GM12878 (cell line): ENCODE measurements at regions not wholly inside any gene's neighbourhood (a gene's known extent, or its start where the extent isn't known, plus 50 kb on each side); places are given as distances from the start of the nearest gene placed in this dataset.
A peak's percentile ranks its signal among the peaks of the same experiment; 100 is the strongest.

Experiments
- ATAC-seq: fragments of 200-7000 bp; cut with Tn5 transposase; 3 replicates; pipeline ENCODE4 v1.9.1; 2020; ENCODE audit warnings: mild to moderate bottlenecking, moderate library complexity
- BruUV-seq: library from RNA; stranded (reverse); fragments of 400-500 nt; replicated peaks from 2 replicates; lab custom pipeline; 2021; lab: Mats Ljungman, UMichigan
- CTCF ChIA-PET: fragments of 300-600 bp; sonication (Branson Sonifier 250); formaldehyde crosslinking; extraction: SDS; loops from one replicate; lab custom pipeline; 2021; ENCODE audit warnings: inconsistent platforms; lab: Yijun Ruan, JAX
- POLR2A ChIA-PET: fragments of 350-600 bp; formaldehyde crosslinking; extraction: SDS; loops from one replicate; lab custom pipeline; 2021; ENCODE audit warnings: inconsistent platforms; lab: Charles Lee
- RAD21 ChIA-PET: fragments of 300-600 bp; sonication (Branson Sonifier 250); formaldehyde crosslinking; loops from one replicate; lab custom pipeline; 2023; ENCODE audit warnings: antibody characterized with exemption; ENCODE audit not compliant: unreplicated experiment; lab: Charles Lee
- SMC1A ChIA-PET: fragments of 300-600 bp; sonication (Branson Sonifier 250); formaldehyde crosslinking; loops from one replicate; lab custom pipeline; 2023; ENCODE audit not compliant: unreplicated experiment, uncharacterized antibody; lab: Charles Lee
- DNase-seq: peaks from one replicate; pipeline ENCODE4 v3.0.0-alpha.2; 2011; ENCODE audit warnings: low read depth, low spot score
- FAIRE-seq: peaks from 3 replicates; lab custom pipeline; 2011; peaks lifted over from hg19 to GRCh38; lab: Jason Lieb, UNC
- H2AFZ ChIP-seq: 2 replicates; pipeline ENCODE4 v1.6.0; 2011; ENCODE audit warnings: low read depth, low read length, control low read depth; ENCODE audit not compliant: control insufficient read depth
- H3K27ac ChIP-seq: 2 replicates; pipeline ENCODE4 v1.5.1; 2011; ENCODE audit warnings: control low read depth; ENCODE audit not compliant: control insufficient read depth, insufficient read depth
- H3K27me3 ChIP-seq, 2 experiments: replicated peaks in 1 of 2; 2 replicates each; pipeline versions ENCODE4 v1.6.0 to v1.6.1; 2011; ENCODE audit warnings: low read length in 1 of 2; ENCODE audit not compliant: control insufficient read depth in 2 of 2, insufficient read depth in 2 of 2
- H3K36me3 ChIP-seq, 2 experiments: 2 replicates each; pipeline ENCODE4 v1.5.1; 2011; ENCODE audit warnings: low read length in 1 of 2; ENCODE audit not compliant: control insufficient read depth in 2 of 2, insufficient read depth in 2 of 2
- H3K4me1 ChIP-seq: 2 replicates; pipeline ENCODE4 v1.6.1; 2011; ENCODE audit warnings: mild to moderate bottlenecking, low read length, moderate library complexity, mixed read lengths; ENCODE audit not compliant: control insufficient read depth, insufficient read depth
- H3K4me2 ChIP-seq: 2 replicates; pipeline ENCODE4 v1.6.0; 2011; ENCODE audit warnings: control low read depth; ENCODE audit not compliant: control insufficient read depth, insufficient read depth
- H3K4me3 ChIP-seq: fragments of 200-600 bp; sonication (generic); 2 replicates; pipeline ENCODE4 v1.5.1; 2016
- H3K79me2 ChIP-seq: 2 replicates; pipeline ENCODE4 v1.6.0; 2011; ENCODE audit warnings: low read length; ENCODE audit not compliant: control insufficient read depth, insufficient read depth
- H3K9ac ChIP-seq: 2 replicates; pipeline ENCODE4 v1.8.0; 2011; ENCODE audit warnings: low read length, control low read depth, mixed read lengths; ENCODE audit not compliant: control insufficient read depth, insufficient read depth
- H3K9me3 ChIP-seq: replicated peaks from 3 replicates; pipeline ENCODE4 v1.5.1; 2011; ENCODE audit warnings: mild to moderate bottlenecking, low read length; ENCODE audit not compliant: control insufficient read depth, insufficient read depth
- H4K20me1 ChIP-seq: 2 replicates; pipeline ENCODE4 v1.6.0; 2011; ENCODE audit not compliant: control insufficient read depth, insufficient read depth
- BHLHE40 ChIP-seq, 2 experiments: fragments of 450-650 bp in 1 of 2; IDR thresholded peaks; 2 replicates each; pipeline ENCODE4 v1.6.1; 2011 to 2017; ENCODE audit warnings: low read depth in 2 of 2, borderline replicate concordance in 1 of 2, improper control_type of control experiment in 1 of 2, low read length in 1 of 2, mild to moderate bottlenecking in 1 of 2
- CHD1 ChIP-seq: IDR thresholded peaks from 2 replicates; pipeline ENCODE4 v1.6.1; 2012; ENCODE audit warnings: low read depth, low read length, improper control_type of control experiment
- EZH2 ChIP-seq: IDR thresholded peaks from 2 replicates; pipeline ENCODE4 v1.6.1; 2012; ENCODE audit warnings: low read depth, mild to moderate bottlenecking, control low read depth, inconsistent platforms, low read length, borderline replicate concordance; ENCODE audit not compliant: control insufficient read depth
- IRF3 ChIP-seq: fragments of 450-650 bp; IDR thresholded peaks from 2 replicates; pipeline ENCODE4 v1.6.1; 2014; ENCODE audit warnings: mild to moderate bottlenecking
- IRF4 ChIP-seq: IDR thresholded peaks from 2 replicates; pipeline ENCODE4 v1.6.1; 2011; ENCODE audit warnings: low read depth, low read length
- LARP7 ChIP-seq: fragments of 450-650 bp; IDR thresholded peaks from 2 replicates; pipeline ENCODE4 v1.6.1; 2017; ENCODE audit warnings: mild to moderate bottlenecking
- PKNOX1 ChIP-seq: fragments of 450-650 bp; IDR thresholded peaks from 2 replicates; pipeline ENCODE4 v1.6.1; 2016; ENCODE audit warnings: mild to moderate bottlenecking
- RAD21 ChIP-seq: IDR thresholded peaks from 2 replicates; pipeline ENCODE4 v1.6.1; 2011; ENCODE audit warnings: mild to moderate bottlenecking, low read depth, low read length, moderate library complexity; ENCODE audit not compliant: insufficient read depth
- RELA ChIP-seq: fragments of 450-650 bp; IDR thresholded peaks from 2 replicates; pipeline ENCODE4 v1.8.0; 2014; ENCODE audit warnings: borderline replicate concordance; ENCODE audit not compliant: partially characterized antibody
- RFX5 ChIP-seq: IDR thresholded peaks from 2 replicates; pipeline ENCODE4 v1.6.1; 2011; ENCODE audit warnings: low read depth, low read length, improper control_type of control experiment
- SIN3A ChIP-seq: IDR thresholded peaks from 2 replicates; pipeline ENCODE4 v1.6.1; 2012; ENCODE audit warnings: low read depth, low read length, improper control_type of control experiment
- SMC3 ChIP-seq: IDR thresholded peaks from 2 replicates; pipeline ENCODE4 v1.6.1; 2011; ENCODE audit warnings: low read length, improper control_type of control experiment, borderline replicate concordance
- ZSCAN29 ChIP-seq: fragments of 450-650 bp; IDR thresholded peaks from 2 replicates; pipeline ENCODE4 v1.6.1; 2017; ENCODE audit warnings: mild to moderate bottlenecking, moderate library complexity
- WGBS: methylation state at CpG from one replicate; pipeline ENCODE4 v1.1.6; 2016; ENCODE audit warnings: low lambda C conversion rate; ENCODE audit not compliant: insufficient replicate concordance, insufficient coverage; ENCODE audit errors: missing lambda C conversion rate; 5-methylcytosine and 5-hydroxymethylcytosine counted together
- in situ Hi-C: fragments of 300-500 bp; cut with MboI; formaldehyde crosslinking; loops from 9 replicates; pipeline ENCODE4 v1.14.3; 2018; ENCODE audit warnings: mixed read lengths
- intact Hi-C: fragments of 100-400 bp; cut with micrococcal nuclease; formaldehyde crosslinking; loops from one replicate; pipeline ENCODE4 v1.14.2; 2022; ENCODE audit not compliant: unreplicated experiment
- TF ChIP-seq, protein P1 (sequence below): IDR thresholded peaks from 2 replicates; pipeline ENCODE4 v1.6.1; 2011; ENCODE audit warnings: borderline replicate concordance, low read depth, mild to moderate bottlenecking, moderate library complexity, mixed read lengths, low read length; ENCODE audit not compliant: insufficient read depth; ENCODE audit errors: extremely low read length
- TF ChIP-seq, protein P2 (sequence below): fragments of 450-650 bp; IDR thresholded peaks from 2 replicates; pipeline ENCODE4 v1.6.1; 2017; ENCODE audit warnings: low read depth, mild to moderate bottlenecking, moderate library complexity
- TF ChIP-seq, protein P3 (sequence below), 3 experiments: IDR thresholded peaks in 2 of 3; conservative IDR thresholded peaks in 1 of 3; 2 replicates each; pipeline ENCODE4 v1.5.1; 2011; ENCODE audit warnings: low read depth in 3 of 3, low read length in 3 of 3, mild to moderate bottlenecking in 3 of 3, control low read depth in 2 of 3, moderate library complexity in 2 of 3, inconsistent platforms in 1 of 3, mixed read lengths in 1 of 3; ENCODE audit not compliant: control insufficient read depth in 2 of 3, insufficient read depth in 1 of 3; ENCODE audit errors: extremely low read depth in 1 of 3

- RAD21 ChIA-PET, result interaction anchor here (0.6 to 2.8 kb wide), 42 partner anchors 8 to 1116 kb away, joined by 3 to 40 read pairs (median 4); partner anchors contain the start of gene BMP2
- ATAC-seq (peak; percentile 96), DNase-seq (peak; percentile 12), FAIRE-seq (no peak)
- H3K27ac ChIP-seq, result no peak overlapping the region
- SMC1A ChIA-PET, result interaction anchor here (0.6 to 2.9 kb wide), 52 partner anchors 8 to 703 kb away, joined by 3 to 50 read pairs (median 4); no protein-coding TSS in a partner anchor
- H3K4me3 ChIP-seq, result no peak overlapping the region
- CTCF ChIA-PET, result interaction anchor here (0.6 to 5.1 kb wide), 99 partner anchors 9 to 1436 kb away, joined by 3 to 90 read pairs (median 4); partner anchors contain the start of gene BMP2
- H3K27me3 ChIP-seq, result no peaks in the 10 kb centered on the region
- WGBS, result 25% methylated on average over 9 of the region's 9 CpGs
- in situ Hi-C loops (loop anchor here (10.0 to 25.0 kb wide), 2 partner anchors 524 to 1141 kb away; partner anchors contain the start of gene BMP2), intact Hi-C loops (loop anchor here (1.0 to 5.0 kb wide), 5 partner anchors 174 to 1143 kb away; partner anchors contain the start of gene BMP2)
- no peaks in the 10 kb centered on the region for H3K79me2 ChIP-seq
- no peak overlapping the region for H3K4me2 ChIP-seq
- no peak overlapping the region for H3K9ac ChIP-seq
- no peaks in the 10 kb centered on the region for H3K36me3 ChIP-seq
- H3K4me1 ChIP-seq, result no peaks in the 10 kb centered on the region
- no TSS peak for BruUV-seq
- no peak overlapping the region for H2AFZ ChIP-seq
- no peaks in the 10 kb centered on the region for H3K9me3 ChIP-seq
- no peaks in the 10 kb centered on the region for H4K20me1 ChIP-seq
- POLR2A ChIA-PET, result interaction anchor here (0.5 to 1.5 kb wide), 3 partner anchors 150 to 382 kb away, joined by 3 to 6 read pairs (median 3); no protein-coding TSS in a partner anchor
- peak; percentile 77; the same call in 1 of the 2 replicates for TF ChIP-seq SMC3
- no peak for TF ChIP-seq RFX5
- no peak for TF ChIP-seq PKNOX1
- no peak for TF ChIP-seq ZSCAN29
- no peak for TF ChIP-seq IRF4
- peak; percentile 72 for TF ChIP-seq RAD21
- TF ChIP-seq, protein P1, sequence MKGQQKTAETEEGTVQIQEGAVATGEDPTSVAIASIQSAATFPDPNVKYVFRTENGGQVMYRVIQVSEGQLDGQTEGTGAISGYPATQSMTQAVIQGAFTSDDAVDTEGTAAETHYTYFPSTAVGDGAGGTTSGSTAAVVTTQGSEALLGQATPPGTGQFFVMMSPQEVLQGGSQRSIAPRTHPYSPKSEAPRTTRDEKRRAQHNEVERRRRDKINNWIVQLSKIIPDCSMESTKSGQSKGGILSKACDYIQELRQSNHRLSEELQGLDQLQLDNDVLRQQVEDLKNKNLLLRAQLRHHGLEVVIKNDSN, result no peak
- TF ChIP-seq IRF3, result no peak
- 0 out of 2 replicates have a peak, but pooled peaks have one; percentile 22 for TF ChIP-seq LARP7
- TF ChIP-seq, protein P2, sequence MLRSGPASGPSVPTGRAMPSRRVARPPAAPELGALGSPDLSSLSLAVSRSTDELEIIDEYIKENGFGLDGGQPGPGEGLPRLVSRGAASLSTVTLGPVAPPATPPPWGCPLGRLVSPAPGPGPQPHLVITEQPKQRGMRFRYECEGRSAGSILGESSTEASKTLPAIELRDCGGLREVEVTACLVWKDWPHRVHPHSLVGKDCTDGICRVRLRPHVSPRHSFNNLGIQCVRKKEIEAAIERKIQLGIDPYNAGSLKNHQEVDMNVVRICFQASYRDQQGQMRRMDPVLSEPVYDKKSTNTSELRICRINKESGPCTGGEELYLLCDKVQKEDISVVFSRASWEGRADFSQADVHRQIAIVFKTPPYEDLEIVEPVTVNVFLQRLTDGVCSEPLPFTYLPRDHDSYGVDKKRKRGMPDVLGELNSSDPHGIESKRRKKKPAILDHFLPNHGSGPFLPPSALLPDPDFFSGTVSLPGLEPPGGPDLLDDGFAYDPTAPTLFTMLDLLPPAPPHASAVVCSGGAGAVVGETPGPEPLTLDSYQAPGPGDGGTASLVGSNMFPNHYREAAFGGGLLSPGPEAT, result no peak
- no peak for TF ChIP-seq EZH2
- TF ChIP-seq CHD1, result no peak
- TF ChIP-seq SIN3A, result no peak
- TF ChIP-seq RELA, result no peak
- TF ChIP-seq, protein P3, sequence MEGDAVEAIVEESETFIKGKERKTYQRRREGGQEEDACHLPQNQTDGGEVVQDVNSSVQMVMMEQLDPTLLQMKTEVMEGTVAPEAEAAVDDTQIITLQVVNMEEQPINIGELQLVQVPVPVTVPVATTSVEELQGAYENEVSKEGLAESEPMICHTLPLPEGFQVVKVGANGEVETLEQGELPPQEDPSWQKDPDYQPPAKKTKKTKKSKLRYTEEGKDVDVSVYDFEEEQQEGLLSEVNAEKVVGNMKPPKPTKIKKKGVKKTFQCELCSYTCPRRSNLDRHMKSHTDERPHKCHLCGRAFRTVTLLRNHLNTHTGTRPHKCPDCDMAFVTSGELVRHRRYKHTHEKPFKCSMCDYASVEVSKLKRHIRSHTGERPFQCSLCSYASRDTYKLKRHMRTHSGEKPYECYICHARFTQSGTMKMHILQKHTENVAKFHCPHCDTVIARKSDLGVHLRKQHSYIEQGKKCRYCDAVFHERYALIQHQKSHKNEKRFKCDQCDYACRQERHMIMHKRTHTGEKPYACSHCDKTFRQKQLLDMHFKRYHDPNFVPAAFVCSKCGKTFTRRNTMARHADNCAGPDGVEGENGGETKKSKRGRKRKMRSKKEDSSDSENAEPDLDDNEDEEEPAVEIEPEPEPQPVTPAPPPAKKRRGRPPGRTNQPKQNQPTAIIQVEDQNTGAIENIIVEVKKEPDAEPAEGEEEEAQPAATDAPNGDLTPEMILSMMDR (IDR thresholded peaks at IDR 0.05 in 2 of 3, conservative IDR thresholded peaks at IDR 0.05 in 1 of 3; ENCODE audit: control insufficient read depth in 2 of 3, extremely low read depth in 1 of 3, insufficient read depth in 1 of 3, low read depth in 3 of 3, low read length in 3 of 3), result peak; percentile 66 to 83 (median 74)
- TF ChIP-seq BHLHE40 (IDR thresholded peaks at IDR 0.05; ENCODE audit: borderline replicate concordance in 1 of 2, low read depth in 2 of 2, low read length in 1 of 2), result no peak
These were observed 518.6 kb downstream of the BMP2 start for GRCh38 chr20:7285918-7286556.
